ENCODE measurements at regions not wholly inside any gene's neighbourhood (a gene's known extent, or its start where the extent isn't known, plus 50 kb on each side); places are given as distances from the start of the nearest gene placed in this dataset.

DNA sequence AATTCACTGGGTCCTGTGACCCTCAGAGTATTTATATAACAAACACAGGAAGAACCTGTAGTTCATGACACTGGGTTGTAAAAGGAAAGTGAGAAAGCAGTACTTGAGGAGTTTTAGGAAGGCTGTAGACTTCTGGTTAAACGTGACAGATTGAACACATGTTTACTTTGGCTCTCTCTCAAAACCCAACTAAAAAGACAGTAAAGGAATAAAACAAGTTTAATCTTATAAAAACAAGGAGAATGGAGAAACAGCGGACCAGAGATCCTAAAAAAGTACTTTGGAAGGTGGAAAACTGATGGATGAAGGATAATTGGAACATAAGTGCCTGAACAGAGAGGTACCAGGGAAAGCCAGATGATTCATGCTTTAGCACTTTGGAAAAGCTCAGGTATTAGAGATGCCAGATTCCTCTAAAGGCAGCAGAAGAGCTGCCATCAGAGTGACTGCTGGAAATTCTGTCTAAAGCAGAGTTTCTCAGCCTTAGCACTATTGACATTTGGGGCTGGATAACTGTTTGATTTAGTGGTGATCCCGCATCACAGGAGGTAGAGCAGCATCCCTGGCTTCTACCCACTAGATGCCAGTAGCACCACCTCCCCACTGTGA lies 182.9 kb upstream of the RORA start:
- BruUV-seq (replicated peaks): no TSS peak
- Histone ChIP-seq H3K4me2 (ENCODE audit: insufficient read depth, low read length) (no peak overlapping the region), H2AFZ (ENCODE audit: low read depth, low read length) (no peak overlapping the region), H3K27ac (ENCODE audit: extremely low read depth, low read depth, low read length) (no peak overlapping the region), H3K9me1 (ENCODE audit: control insufficient read depth, insufficient read depth, low read length) (no peaks in the 10 kb centered on the region), H3K9me3 (replicated peaks; ENCODE audit: control insufficient read depth, insufficient read depth, low read depth, low read length) (no peaks in the 10 kb centered on the region), H3K9ac (ENCODE audit: insufficient read depth in 1 of 2, low read depth in 2 of 2, low read length in 2 of 2) (no peak overlapping the region), H3K36me3 (ENCODE audit: control insufficient read depth, insufficient read depth, low read length) (no peaks in the 10 kb centered on the region), H4K20me1 (replicated peaks; ENCODE audit: control insufficient read depth, insufficient read depth, low read length) (no peaks in the 10 kb centered on the region), H3K4me1 (replicated peaks in 1 of 2; ENCODE audit: control insufficient read depth in 2 of 2, insufficient read depth in 2 of 2, low read length in 2 of 2) (no peaks in the 10 kb centered on the region), H3K4me3 (no peak overlapping the region), H3K27me3 (ENCODE audit: control insufficient read depth in 2 of 2, insufficient read depth in 2 of 2, low read length in 2 of 2) (no peaks in the 10 kb centered on the region), H3K79me2 (ENCODE audit: control insufficient read depth, insufficient read depth, low read length) (no peaks in the 10 kb centered on the region)
- intact Hi-C loops (cut with micrococcal nuclease) (no loop called here), in situ Hi-C loops (cut with MboI) (no loop called here)
- no peak for DNase-seq (ENCODE audit: extremely low read depth in 1 of 4, low spot score in 3 of 4)
- TF ChIP-seq NFXL1 (CRISPR knock-in tag; IDR thresholded peaks at IDR 0.05) (no peak), FOXM1 (IDR thresholded peaks at IDR 0.05; ENCODE audit: low read depth) (no peak), FOXM1 (CRISPR knock-in tag; IDR thresholded peaks at IDR 0.05; ENCODE audit: low read depth) (no peak), POLR2B (IDR thresholded peaks at IDR 0.05; ENCODE audit: low read depth, partially characterized antibody) (no peak), HMG20B (CRISPR knock-in tag; IDR thresholded peaks at IDR 0.05) (no peak), ZNF354B (CRISPR knock-in tag; IDR thresholded peaks at IDR 0.05) (no peak), CGGBP1 (CRISPR knock-in tag; IDR thresholded peaks at IDR 0.05) (no peak), RBM15 (IDR thresholded peaks at IDR 0.05; ENCODE audit: insufficient read depth, low read length) (no peak), DMBX1 (CRISPR knock-in tag; IDR thresholded peaks at IDR 0.05; ENCODE audit: borderline replicate concordance) (no peak)
- ChIA-PET CTCF (ENCODE audit: low intra/inter-chr PET ratio) (no interaction called here), POLR2A (no interaction called here)
- WGBS (ENCODE audit: insufficient coverage, low coverage, missing lambda C conversion rate): 0% methylated on average over 3 of the region's 3 CpGs
- ATAC-seq: no peak
- no peak for FAIRE-seq

All from K562 (cell line).